ENCODE measurements at regions not wholly inside any gene's neighbourhood (a gene's known extent, or its start where the extent isn't known, plus 50 kb on each side); places are given as distances from the start of the nearest gene placed in this dataset.
"Not testable (repeated sequence)": the region's sequence is repeated elsewhere in the genome, so short reads cannot be mapped to it uniquely, and the experiment has no call there.

DNA sequence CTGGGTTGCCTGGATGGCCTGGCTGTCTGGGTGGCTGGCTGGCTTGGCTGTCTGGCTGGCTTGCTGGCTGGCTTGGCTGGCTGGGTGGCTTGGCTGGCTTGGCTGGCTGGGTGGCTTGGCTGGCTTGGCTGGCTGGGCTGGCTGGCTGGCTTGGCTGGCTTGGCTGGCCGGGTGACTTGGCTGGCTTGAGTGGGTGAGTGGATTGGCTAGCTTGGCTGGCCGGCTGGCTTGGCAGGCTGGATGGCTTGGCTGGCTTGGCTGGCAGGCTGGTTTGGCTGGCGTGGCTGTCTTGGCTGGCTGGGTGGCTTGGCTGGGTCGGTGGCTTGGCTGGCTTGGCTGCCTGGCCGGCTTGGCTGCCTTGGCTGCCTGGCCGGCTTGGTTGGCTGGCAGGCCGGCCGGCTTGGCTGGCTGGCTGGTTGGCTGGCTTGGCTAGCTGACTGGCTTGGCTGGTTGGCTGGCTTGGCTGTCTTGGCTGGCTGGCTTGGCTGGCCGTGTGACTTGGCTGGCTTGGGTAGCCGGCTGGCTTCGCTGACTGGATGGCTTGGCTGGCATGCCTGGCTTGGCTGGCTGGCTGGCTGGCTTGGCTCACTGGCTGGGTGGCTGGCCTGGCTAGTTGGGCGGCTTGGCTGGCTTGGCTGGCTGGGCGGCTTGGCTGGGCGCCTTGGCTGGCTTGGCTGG, 132.4 kb upstream of the FAM72C start:
- TF ChIP-seq, protein P1, sequence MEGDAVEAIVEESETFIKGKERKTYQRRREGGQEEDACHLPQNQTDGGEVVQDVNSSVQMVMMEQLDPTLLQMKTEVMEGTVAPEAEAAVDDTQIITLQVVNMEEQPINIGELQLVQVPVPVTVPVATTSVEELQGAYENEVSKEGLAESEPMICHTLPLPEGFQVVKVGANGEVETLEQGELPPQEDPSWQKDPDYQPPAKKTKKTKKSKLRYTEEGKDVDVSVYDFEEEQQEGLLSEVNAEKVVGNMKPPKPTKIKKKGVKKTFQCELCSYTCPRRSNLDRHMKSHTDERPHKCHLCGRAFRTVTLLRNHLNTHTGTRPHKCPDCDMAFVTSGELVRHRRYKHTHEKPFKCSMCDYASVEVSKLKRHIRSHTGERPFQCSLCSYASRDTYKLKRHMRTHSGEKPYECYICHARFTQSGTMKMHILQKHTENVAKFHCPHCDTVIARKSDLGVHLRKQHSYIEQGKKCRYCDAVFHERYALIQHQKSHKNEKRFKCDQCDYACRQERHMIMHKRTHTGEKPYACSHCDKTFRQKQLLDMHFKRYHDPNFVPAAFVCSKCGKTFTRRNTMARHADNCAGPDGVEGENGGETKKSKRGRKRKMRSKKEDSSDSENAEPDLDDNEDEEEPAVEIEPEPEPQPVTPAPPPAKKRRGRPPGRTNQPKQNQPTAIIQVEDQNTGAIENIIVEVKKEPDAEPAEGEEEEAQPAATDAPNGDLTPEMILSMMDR (IDR thresholded peaks at IDR 0.05; ENCODE audit: low read depth, low read length): not testable (repeated sequence)
- TF ChIP-seq POLR2A (IDR thresholded peaks at IDR 0.05; ENCODE audit: extremely low read depth, insufficient read length): not testable (repeated sequence)
